CD4-positive, alpha-beta T cell treated with Interleukin-17A for 1 hour (primary cell): ENCODE measurements at regions not wholly inside any gene's neighbourhood (a gene's known extent, or its start where the extent isn't known, plus 50 kb on each side); places are given as distances from the start of the nearest gene placed in this dataset.
A peak's percentile ranks its signal among the peaks of the same experiment; 100 is the strongest.

Experiments used
- DNase-seq: peaks from one replicate; pipeline ENCODE4 v3.0.0-alpha.2; 2020

DNA sequence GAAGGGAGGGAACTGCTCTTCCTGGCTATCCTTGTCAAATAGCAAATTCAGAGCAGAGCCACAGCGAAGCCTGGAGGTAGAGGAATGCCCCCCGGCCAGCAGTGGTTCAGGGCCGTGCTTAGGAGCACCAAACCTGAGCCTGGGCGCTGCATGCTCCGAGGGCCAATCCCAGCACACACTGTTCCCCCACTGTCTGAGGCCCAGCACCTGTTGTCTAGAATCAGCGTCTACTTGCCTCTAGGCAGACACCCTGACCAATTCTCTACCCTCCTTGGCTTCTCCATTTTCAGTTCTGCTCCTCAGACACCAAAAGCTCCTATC lies 177.6 kb upstream of the PKDCC start:
- no peak for DNase-seq

DNA sequence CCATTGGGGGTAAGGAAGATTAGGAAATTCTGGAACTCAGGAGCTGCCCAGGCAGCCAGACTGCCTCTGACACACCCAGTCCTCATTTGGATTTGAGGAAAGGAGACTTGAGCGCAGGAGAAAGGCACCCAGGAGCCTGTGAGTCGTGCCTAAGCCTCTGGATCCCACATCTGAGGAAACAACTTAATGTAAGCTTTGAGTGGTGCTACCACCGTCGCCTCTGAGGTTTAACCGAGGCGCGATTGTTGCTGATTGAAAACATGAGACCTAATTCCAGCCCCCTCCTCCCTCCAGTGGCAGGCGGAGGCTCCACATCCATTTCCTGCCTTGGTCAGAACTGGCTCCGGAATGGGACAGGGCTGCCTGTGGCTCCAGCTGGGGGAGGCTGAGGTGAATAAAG lies 176.7 kb upstream of the PKDCC start:
- DNase-seq = no peak

DNA sequence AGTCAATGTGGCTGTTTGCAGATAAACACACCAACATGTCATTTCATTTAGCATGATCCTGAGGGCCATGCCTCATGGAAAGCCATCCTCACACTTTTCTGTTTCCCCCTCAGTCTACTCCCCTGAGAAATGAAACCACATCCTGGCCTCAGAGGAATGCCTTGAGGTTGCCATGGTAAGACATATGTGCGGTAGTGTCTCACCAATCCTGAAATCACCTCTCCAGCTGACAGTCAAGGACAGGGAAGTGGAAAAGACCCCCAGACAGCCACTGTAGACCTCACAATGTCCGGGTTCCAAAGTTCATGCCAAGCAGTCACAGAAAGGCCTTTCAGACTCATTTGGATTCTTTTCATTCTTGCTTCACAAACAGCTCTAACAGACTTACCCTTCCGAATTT lies 175.2 kb upstream of the PKDCC start:
- DNase-seq = no peak

DNA sequence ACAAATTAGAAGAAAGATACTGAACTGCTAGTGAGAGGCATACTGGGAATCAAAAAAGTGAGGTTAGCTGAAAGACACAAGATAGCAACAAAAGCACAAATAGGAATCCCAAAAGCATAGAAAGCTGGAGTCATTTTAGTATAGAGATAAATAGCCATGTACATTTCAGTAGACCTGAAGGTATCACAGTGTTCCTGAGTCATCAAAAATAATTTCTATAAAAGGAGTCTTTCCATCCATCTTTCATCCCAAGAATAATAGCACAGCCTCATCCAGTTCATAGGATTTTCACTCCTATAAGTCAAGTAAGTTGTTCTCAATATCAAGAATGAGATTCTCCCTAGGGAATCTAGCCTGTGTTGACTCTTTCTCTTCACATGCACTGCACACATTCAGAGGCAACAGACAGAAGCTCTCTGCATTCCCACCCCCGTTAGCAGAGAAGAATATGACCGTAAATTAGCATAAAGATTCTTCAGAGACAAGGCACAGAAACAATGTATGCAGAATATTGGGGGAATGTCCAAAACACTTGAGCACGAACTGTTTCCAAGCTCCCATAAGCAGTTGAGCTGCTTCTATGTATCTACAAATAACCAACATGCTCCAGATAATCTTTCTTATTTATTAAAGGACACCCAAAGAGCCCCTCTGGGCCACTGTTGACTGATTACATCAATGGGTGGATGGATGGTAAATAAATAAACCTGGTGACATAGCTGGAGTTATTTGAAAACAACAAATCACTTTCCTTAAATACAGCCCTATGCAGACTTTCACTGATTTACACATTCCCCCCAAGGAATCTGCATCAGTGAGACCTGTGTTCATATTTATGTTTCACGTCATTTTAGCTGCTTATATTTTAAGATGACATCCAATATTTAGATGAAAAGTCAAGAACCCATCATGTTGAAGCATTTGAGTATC lies 174.5 kb upstream of the PKDCC start:
- DNase-seq = no peak

DNA sequence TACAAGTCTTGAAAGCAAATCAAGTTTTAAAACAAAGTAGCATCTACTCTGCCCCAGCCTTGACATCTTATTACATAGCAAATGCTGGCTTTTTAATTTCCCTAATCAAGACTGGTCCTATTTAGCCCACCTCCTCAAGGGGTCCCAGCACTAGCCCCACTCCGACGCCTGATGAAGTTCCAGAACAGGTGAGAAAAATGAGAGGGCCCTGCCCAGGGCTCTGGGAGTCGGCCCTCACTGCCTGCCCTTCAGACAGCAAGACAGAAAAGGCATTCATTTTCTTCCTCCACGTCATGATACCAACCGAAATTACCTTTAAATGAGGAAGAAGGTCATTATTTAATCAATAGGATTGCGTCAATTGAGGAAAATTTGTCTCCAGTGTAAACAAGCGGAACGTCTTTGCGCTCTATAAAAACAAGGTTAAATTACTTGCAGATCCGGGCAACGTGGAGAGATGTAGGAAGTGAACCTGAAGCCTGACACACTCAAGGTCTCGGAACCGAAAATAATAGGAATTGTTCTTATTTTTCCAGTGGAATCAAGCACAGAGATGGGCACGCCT lies 170.6 kb upstream of the PKDCC start:
- no peak for DNase-seq

DNA sequence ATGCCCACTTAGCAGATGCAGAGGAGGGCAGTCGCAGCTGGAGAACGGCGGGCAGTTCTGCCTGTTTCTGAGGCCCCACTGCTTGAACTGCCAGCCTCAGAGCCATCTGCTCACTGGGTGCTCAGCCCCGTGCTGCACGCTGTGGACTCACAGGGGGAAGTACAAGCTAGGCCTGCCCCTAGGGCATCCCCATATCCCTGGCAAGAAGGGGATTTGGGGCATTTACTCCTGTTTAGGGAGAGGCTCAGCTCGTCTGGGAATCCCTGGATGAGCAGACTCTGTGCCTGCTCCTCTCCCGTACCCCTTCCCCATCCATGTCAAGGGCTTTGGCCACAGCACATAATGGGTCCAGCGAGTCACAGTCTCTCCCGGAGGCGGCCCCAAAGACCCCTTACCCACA lies 169.8 kb upstream of the PKDCC start:
- no peak for DNase-seq

DNA sequence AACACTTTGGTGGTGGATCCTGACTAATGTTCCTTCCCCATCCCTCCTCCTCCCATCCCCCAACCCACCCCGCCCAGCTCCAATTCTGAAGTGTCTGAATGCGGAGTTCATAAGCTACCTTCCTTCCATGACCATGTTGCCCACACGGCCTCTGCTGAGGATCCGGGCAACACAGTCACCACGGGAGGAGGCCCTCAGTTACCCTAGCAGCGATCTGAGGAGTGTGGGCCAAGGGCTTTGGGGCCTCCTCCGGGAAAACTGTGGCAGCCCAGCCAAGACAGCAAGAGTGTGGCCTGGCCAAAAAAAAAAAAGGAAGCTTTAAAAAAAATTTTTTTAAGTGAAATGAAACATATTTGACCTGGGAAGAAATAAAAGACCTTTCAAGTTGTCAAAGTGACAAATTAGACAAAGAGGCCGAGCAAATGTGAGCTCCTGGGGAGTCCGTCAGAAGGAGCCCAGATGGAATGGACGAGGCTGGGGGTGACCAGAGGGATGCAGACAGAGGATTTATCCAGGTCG lies 169.0 kb upstream of the PKDCC start:
- no peak for DNase-seq

DNA sequence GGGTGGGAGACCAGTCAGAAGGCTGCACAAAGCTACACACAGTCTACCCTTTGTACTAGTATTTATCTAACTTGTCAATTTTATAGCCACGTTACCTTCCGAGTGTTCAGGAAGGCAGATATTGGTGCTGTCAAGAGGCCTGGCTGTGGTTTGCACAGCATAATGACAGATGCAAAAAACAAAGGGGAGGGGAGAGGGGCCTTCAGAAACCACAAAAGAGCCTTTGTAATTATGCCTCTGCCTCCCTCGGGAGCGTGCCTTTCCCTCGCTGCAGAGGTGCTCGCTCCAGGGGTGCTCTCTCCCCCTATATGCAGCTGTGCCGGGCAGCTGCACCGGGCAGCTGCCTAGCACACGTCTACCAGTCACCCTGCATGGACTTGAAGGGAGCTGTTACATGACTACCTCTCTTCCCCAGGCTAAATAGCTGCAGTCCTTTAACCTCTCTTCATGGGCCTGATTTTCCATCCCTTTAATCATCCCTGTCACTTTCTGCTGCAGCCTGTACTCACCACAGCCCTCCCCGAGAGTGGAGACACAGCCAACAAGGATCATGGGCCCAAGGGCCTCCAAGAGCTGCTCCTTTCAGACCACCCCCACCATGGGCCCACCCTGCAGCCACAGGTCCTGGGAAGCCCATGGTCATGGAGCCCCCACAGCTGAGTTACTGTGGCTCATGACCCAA lies 168.4 kb upstream of the PKDCC start:
- no peak for DNase-seq

DNA sequence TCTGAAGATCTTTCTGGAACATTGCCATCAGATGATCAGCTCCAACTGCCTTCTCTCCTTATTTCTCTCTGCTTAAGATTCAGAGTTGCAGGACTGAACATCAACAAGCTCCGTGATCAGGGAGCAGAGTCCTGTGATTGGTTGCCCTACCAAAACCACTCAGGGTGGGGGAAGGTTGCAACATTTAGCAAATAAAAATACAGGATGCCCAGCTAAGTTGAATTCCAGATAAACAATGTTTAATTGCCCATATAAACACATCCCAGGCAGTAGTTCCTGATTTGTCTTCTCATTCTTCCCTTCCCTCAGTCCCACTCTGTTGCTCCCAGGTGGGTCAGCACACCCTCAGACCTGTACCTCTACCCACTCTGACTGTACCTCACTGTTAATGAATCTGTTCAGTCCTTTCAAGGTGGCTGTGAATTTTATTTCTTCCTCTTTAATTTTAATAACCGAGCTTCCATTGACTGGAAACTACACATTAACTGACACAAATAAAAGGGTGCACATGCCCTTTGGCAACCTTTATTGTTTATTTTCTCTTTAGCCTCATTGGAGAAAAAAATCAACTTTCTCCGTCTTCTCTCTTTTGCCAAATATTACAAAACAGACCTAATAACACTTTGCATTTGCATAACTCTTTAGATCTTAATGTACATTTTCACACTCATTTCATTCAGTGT lies 167.1 kb upstream of the PKDCC start:
- no peak for DNase-seq

DNA sequence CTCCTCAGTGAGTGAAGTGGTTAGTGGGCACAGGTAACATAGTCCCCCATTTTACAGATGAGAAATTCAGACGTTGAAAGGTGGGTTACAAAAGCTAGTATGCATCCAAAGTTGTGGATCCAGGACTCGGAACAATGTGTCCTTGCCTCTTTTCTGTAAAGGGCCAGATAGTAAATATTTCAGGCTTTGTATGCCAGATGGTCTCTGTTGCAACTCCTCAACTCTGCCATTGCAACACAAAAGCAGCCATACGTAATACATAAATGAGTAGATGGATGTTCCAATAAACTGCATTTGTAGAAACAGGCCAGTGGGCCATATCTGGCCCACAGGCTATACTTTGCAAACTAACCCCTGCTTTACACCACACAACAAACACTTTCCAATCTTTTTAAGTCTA lies 166.6 kb upstream of the PKDCC start:
- no peak for DNase-seq

DNA sequence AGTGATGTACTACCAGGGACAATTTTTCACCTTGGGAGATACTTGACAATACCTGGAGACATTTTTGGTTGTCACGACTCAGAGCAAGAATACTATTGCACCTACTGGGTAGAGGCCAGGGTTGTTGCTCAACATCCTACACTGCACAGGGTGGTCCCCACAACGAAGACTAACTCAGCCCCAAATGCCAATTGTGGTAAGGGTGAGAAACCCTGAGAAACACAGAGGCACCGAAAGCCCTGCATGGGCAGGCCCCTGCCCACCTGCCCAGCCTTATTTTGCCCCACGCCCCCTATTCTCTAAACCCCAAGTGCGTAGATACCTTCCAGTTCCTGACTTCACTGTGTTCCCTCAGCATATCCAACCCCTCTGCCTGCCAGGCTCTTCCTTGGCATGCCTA lies 163.1 kb upstream of the PKDCC start:
- DNase-seq = no peak

DNA sequence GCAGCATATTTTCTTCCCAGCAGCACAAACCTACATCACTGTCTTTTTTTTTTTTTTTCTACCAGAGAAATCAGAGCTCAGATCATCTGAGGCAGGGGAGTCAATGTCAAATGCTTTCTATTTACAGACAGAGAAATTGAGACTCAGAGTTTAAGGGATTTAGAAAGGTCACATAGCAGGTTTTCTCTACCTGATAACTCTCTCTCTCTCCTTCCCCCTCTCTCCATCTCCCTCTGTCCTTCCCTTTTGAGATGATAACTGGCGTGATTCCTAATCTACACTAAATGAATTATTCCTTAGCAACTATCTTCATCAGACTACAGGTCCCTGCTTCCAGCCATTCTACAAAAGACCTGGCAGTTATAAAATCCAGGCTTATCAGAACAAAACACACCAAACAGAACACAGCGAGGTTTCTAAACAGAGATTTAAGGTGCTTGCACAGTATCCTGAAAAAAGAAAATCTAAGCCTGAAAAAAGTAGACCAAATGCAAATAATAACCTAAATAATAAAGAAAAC lies 161.6 kb upstream of the PKDCC start:
- DNase-seq = no peak

DNA sequence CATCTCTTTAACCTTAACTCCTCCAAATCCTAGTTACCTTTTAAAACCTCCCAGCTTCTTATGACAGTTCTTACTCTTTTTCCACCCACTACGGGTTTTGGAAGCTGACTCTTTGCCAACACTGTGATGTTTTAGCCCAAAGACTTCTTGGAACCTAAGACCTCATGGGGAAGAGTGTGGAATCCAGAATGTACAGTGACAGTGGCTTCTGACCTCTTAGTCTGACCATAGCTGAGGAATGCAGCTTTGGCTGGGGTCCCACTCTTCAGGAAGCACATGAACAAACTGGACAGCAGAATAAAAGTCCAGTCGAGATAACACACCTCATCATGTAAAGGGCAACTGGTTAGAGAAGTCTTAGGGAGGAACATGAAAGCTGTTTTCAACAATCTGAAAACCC lies 161.1 kb upstream of the PKDCC start:
- no peak for DNase-seq

DNA sequence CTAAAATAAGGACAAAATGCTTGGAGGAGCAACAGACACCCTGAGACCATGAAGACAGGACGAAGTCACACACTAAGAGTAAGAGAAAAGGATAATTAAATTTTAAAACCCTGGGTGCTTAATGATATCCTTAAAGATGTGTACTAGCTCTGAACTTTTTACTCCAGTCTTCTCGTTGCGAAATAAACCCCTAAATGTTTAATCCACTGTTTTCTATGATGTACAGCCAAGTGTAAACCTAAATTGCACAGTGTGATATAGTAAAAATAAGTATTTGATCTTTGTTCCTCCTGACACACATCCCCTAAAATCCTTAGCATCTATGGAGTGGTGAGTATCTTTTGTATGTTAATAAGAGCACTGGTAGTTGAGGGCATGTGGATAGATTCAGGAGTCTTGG lies 157.5 kb upstream of the PKDCC start:
- DNase-seq = no peak

DNA sequence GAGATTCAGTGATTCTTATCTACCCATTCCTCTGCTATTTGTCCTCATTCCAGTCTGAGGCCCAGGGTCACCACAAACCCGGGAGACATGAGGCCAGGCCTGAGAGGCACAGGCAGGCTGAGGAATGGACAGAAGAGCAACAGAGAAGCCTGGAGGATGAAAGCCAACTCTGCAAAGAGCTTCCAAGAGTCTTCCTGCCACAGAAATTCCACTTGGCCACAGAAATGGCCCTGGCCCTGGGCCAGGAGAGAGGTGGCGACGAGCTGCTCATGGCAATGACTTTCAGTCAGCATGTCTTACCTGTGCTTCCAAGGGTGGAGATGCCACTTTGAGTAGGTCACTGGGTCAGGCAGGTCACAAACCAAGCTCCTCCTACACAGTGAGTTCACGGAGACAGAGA lies 155.3 kb upstream of the PKDCC start:
- DNase-seq = no peak

DNA sequence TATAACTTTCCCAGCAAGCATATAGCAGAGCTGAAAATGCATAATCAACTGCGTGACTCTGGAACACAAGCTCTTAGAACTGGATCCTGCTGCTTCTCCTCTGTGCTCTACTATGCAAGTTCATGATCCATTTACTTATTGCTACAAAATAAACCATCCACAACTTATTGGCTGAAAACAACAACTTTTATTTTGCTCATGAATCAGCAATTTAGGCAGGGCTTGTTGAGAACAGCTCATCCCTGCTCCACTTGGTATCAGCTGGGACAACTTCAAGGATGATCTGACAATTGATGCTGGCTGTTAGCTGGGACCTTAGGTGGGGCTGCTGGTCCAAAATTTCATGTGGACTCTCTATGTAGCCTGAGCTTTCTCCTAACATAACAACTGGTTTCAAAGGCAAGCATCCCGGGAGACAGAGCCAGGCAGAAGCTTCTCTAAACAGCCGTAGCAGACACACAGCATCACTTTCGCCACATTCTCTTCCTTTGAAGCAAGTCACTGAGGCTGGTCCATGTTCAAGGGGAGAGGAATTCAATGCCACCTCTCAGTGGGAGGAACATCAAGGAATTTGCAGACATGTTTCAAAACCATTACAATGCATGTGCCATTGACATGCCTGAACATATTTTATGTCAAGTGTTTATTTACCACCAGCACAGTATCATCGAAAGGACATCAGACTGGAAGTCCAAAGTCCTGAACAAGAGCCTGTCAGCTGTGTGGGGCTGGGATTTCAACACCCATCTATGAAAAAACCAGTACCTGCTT lies 153.1 kb upstream of the PKDCC start:
- DNase-seq = no peak

DNA sequence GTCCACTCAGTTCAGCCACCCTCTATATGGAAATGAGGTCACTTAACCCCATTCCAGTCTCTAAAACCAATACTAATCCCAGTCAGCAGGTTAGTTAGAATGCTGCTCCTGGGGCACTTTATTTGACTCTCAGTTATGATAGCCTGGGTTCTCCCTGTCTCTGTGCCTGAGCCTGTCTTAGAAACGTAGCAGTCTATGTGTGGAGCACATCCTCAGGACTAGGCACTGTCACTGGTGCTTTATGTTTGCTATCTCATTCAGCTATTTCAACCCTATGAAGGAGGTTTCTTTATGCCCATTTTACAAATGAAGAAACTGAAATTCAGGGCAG lies 152.5 kb upstream of the PKDCC start:
- no peak for DNase-seq

DNA sequence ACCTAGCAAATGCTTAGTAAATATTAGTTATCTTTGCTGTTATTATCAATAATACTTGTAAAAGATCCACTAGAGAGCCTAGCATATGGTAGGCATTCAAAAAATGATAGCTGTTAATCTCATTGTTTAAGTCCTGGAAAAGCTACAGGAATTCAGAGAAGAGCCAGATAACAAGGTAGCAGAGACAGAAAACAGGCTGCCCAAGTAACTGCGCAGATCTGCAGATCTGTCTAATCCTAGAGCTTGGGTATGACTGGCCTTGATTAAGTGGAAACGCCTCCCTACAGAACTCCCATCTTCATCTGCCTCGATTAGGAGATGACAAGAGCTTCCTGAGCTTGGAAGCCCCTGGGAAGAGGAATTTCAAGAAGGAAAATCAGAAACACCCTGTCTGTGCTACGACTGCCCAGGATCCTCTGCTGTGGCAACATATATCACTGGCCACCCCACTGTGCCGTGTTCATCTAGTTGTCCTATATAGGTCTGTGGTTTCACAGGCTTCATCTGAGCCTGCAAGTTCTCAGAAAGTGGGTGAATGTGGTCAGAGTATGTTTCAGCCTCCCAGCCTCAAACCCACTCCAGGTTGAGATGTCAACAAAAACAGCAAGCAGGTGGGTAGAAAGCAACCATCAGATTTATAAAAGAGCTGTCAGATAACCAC lies 151.5 kb upstream of the PKDCC start:
- DNase-seq = peak; percentile 59

DNA sequence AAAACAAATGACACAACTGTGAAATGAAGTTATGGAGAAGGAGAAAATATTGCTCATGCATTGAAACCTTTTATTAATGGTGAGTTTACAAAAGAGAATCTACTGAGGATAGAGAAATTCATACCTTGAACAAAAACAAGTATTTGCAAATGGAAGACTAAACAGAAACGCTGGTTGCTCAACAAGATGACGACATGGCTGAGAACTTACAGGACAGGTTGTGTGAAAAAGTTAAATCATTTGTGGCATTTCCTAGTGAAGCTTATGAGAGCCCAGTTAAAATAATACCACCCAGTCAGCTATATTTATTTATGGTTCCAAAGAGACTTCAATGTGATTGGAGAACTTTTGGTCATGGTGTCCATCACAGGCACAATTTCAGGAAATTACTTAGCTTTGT lies 148.6 kb upstream of the PKDCC start:
- no peak for DNase-seq

DNA sequence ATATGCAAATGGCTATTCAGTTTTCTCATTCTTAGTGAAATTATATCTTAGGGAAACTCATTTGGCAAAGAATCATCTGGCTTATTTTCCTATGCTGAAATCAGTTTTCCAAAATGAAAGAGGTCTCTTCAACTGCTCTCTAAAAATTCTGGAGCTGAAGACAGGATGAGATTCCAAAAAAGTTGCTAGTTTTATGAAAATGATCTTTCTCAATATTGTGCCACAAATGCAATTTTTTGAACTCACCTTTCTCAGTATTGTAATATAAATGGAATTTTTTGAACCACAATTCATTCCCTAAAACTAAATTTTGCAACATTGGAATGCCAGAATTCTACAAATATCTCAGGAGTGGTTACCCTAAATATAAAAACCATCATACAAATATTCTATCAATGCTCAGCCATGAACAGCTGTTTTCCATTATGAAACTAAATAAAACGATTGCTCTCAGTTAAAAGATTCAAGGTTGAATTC lies 147.7 kb upstream of the PKDCC start:
- DNase-seq = no peak

DNA sequence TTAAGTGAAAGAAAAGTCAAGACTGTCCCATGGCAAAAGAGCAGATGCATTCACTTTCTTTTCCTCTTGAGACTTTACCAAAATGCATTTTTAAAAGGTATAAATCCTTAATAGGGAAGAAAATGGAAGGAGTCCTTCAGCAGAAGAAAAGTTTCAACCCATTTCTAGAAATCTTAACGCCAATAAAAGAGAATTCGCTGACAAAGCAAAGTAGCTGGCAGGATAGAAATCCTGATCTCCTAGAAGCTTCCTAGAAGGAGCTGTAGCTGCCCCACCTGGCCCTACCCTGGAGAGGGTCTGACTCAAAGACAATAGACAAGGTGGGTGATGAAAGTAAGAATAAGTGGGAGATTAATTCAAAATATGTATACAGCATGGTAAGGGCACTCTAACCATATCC lies 144.9 kb upstream of the PKDCC start:
- DNase-seq = no peak
